Calu3 (cell line): ENCODE measurements at regions not wholly inside any gene's neighbourhood (a gene's known extent, or its start where the extent isn't known, plus 50 kb on each side); places are given as distances from the start of the nearest gene placed in this dataset.
"Not testable (repeated sequence)": the region's sequence is repeated elsewhere in the genome, so short reads cannot be mapped to it uniquely, and the experiment has no call there.

Experiments
- BruUV-seq: library from RNA; stranded (reverse); fragments of 400-500 nt; replicated peaks from 2 replicates; lab custom pipeline; 2021; lab: Mats Ljungman, UMichigan
- CTCF ChIA-PET: fragments of 300-600 bp; sonication (Branson Sonifier 250); formaldehyde crosslinking; loops from one replicate; lab custom pipeline; 2022; ENCODE audit warnings: antibody characterized with exemption; lab: Charles Lee
- DNase-seq: peaks from one replicate; pipeline ENCODE4 v3.0.0; 2022
- H3K27ac Mint-ChIP-seq: one replicate; pipeline ENCODE4 v1.8.0; 2022; ENCODE audit warnings: mixed read lengths; ENCODE audit not compliant: unreplicated experiment
- H3K27me3 Mint-ChIP-seq: one replicate; pipeline ENCODE4 v1.8.0; 2022; ENCODE audit warnings: mixed read lengths; ENCODE audit not compliant: unreplicated experiment
- H3K36me3 Mint-ChIP-seq: one replicate; pipeline ENCODE4 v1.8.0; 2022; ENCODE audit warnings: mild to moderate bottlenecking, moderate library complexity, mixed read lengths; ENCODE audit not compliant: insufficient read depth, unreplicated experiment
- H3K4me1 Mint-ChIP-seq: one replicate; pipeline ENCODE4 v1.8.0; 2022; ENCODE audit warnings: mild to moderate bottlenecking, low read depth, mixed read lengths; ENCODE audit not compliant: unreplicated experiment
- H3K4me3 Mint-ChIP-seq: one replicate; pipeline ENCODE4 v1.8.0; 2022; ENCODE audit warnings: mild to moderate bottlenecking, low read depth, moderate library complexity, mixed read lengths; ENCODE audit not compliant: unreplicated experiment
- H3K9me3 Mint-ChIP-seq: one replicate; pipeline ENCODE4 v1.8.0; 2022; ENCODE audit warnings: low read depth, mixed read lengths; ENCODE audit not compliant: unreplicated experiment
- CTCF ChIP-seq: fragments of 200-600 bp; IDR thresholded peaks from one replicate; pipeline ENCODE4 v1.8.0; 2022; ENCODE audit warnings: antibody characterized with exemption; ENCODE audit not compliant: unreplicated experiment
- intact Hi-C: fragments of 100-400 bp; cut with micrococcal nuclease; formaldehyde crosslinking; loops from one replicate; pipeline ENCODE4 v1.10.0; 2022; ENCODE audit not compliant: unreplicated experiment

DNA sequence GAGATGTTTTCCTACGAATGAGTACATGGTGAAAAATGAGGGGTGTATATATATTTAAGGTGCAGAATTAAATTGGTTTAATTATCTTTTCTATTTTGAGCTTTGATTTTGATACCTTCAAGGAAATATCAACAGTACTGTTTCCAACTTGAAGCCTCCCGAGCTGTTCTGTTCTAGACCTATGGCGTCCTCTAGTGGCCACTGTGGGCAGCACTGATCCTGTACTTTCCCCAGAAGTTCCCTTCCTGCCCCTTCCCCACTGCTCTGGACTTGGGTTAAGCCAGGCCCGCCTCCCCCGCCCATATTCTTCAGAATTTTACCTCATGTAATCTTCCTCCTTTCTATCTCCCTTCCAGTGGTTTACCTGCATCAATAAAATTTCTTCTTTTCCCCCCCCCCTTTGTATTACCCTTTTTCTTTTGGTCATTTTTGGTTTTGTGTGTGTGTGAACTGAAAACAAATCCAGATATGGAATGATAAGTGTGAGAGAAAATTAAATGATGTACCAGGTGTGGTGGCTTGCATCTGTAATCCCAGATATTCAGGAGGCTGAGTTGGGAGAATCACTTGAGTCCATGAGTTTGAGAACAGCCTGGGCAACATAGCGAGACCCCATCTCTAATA lies 1643.5 kb downstream of the TP53TG3F start:
- Mint-ChIP-seq H3K4me3 (no peak overlapping the region), H3K36me3 (no peaks in the 10 kb centered on the region), H3K27ac (no peak overlapping the region), H3K27me3 (no peaks in the 10 kb centered on the region), H3K9me3 (peaks cover 11% of the 10 kb centered on the region), H3K4me1 (no peaks in the 10 kb centered on the region)
- DNase-seq = no peak
- BruUV-seq = no TSS peak
- TF ChIP-seq CTCF = no peak
- CTCF ChIA-PET = no interaction called here
- intact Hi-C loops = no loop called here

- H3K4me3 Mint-ChIP-seq, DNase-seq, H3K27me3 Mint-ChIP-seq, H3K4me1 Mint-ChIP-seq, CTCF ChIA-PET, H3K36me3 Mint-ChIP-seq, H3K27ac Mint-ChIP-seq, BruUV-seq, H3K9me3 Mint-ChIP-seq, intact Hi-C loops: not testable (repeated sequence)
These were observed 1652.4 kb downstream of the TP53TG3F start for GRCh38 chr16:35111772-35112171.

- no peak overlapping the region for H3K4me3 Mint-ChIP-seq
- BruUV-seq = no TSS peak
- CTCF ChIA-PET = no interaction called here
- H3K9me3 Mint-ChIP-seq = peaks cover 11% of the 10 kb centered on the region
- no peaks in the 10 kb centered on the region for H3K36me3 Mint-ChIP-seq
- H3K4me1 Mint-ChIP-seq = no peaks in the 10 kb centered on the region
- no peak for TF ChIP-seq CTCF
- intact Hi-C loops = no loop called here
- H3K27ac Mint-ChIP-seq = no peak overlapping the region
- no peaks in the 10 kb centered on the region for H3K27me3 Mint-ChIP-seq
- no peak for DNase-seq
These were observed 1672.0 kb downstream of the TP53TG3F start for GRCh38 chr16:35131429-35131828.

DNA sequence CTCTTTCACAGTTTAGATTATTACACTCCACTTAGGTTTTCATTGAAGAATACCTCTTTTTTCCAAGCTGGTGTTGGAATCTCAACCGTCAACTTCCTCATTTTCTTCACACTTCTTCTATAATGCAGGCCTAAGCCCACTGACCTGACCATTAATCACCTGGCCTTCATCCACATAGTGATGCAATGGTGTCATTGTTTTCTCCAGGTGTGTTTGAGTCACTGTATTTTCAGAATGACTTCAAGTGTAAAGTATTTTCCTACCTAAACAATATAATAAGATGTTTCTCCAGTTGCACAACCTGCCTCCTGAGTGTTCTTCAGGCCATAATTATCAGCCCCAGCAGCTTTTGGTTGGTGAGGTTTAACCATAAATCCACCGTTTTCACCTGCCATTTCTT lies 1675.1 kb downstream of the TP53TG3F start:
- peaks cover 7% of the 10 kb centered on the region for H3K9me3 Mint-ChIP-seq
- no peaks in the 10 kb centered on the region for H3K36me3 Mint-ChIP-seq
- no peak for DNase-seq
- no peaks in the 10 kb centered on the region for H3K4me1 Mint-ChIP-seq
- H3K27ac Mint-ChIP-seq = no peak overlapping the region
- CTCF ChIA-PET = no interaction called here
- H3K27me3 Mint-ChIP-seq = no peaks in the 10 kb centered on the region
- TF ChIP-seq CTCF = no peak
- intact Hi-C loops = no loop called here
- no TSS peak for BruUV-seq
- no peak overlapping the region for H3K4me3 Mint-ChIP-seq

- no TSS peak for BruUV-seq
- no peak for TF ChIP-seq CTCF
- H3K4me1 Mint-ChIP-seq = no peaks in the 10 kb centered on the region
- CTCF ChIA-PET = no interaction called here
- no peaks in the 10 kb centered on the region for H3K36me3 Mint-ChIP-seq
- H3K27ac Mint-ChIP-seq = no peak overlapping the region
- peaks cover 12% of the 10 kb centered on the region for H3K9me3 Mint-ChIP-seq
- H3K4me3 Mint-ChIP-seq = no peak overlapping the region
- no peak for DNase-seq
- intact Hi-C loops = no loop called here
- H3K27me3 Mint-ChIP-seq = no peaks in the 10 kb centered on the region
These were observed 1681.0 kb downstream of the TP53TG3F start for GRCh38 chr16:35140293-35140986.
